Neural progenitor cell (in vitro differentiated cells): ENCODE measurements at regions not wholly inside any gene's neighbourhood (a gene's known extent, or its start where the extent isn't known, plus 50 kb on each side); places are given as distances from the start of the nearest gene placed in this dataset.

Experiments
- DNase-seq: peaks from one replicate; pipeline ENCODE4 v3.0.0-alpha.2; 2016; ENCODE audit warnings: low spot score
- H2AFZ ChIP-seq: fragments of 200-600 bp; sonication (generic); replicated peaks from 2 replicates; pipeline ENCODE4 v1.6.1; 2016; ENCODE audit warnings: antibody characterized with exemption
- H3F3A ChIP-seq: fragments of 200-600 bp; sonication (generic); 2 replicates; pipeline ENCODE4 v1.6.1; 2016; ENCODE audit warnings: antibody characterized with exemption, low read depth
- H3K27ac ChIP-seq: fragments of 200-600 bp; sonication (generic); 2 replicates; pipeline ENCODE4 v1.5.1; 2016; ENCODE audit warnings: mild to moderate bottlenecking
- H3K27me3 ChIP-seq: fragments of 200-600 bp; sonication (generic); 2 replicates; pipeline ENCODE4 v1.6.1; 2016; ENCODE audit warnings: mild to moderate bottlenecking, moderate library complexity
- H3K36me3 ChIP-seq: fragments of 200-600 bp; sonication (generic); 2 replicates; pipeline ENCODE4 v1.5.1; 2016
- H3K4me1 ChIP-seq: fragments of 200-600 bp; sonication (generic); 2 replicates; pipeline ENCODE4 v1.6.1; 2016; ENCODE audit warnings: mixed run types
- H3K4me2 ChIP-seq: fragments of 200-600 bp; sonication (generic); 2 replicates; pipeline ENCODE4 v1.6.1; 2016
- H3K4me3 ChIP-seq: fragments of 200-600 bp; sonication (generic); 2 replicates; pipeline ENCODE4 v1.5.1; 2016
- H3K79me2 ChIP-seq: fragments of 200-600 bp; sonication (generic); 2 replicates; pipeline ENCODE4 v1.6.1; 2016; ENCODE audit warnings: low read depth
- H3K9ac ChIP-seq: fragments of 200-600 bp; sonication (generic); 2 replicates; pipeline ENCODE4 v1.6.1; 2016
- H3K9me3 ChIP-seq: fragments of 200-600 bp; sonication (generic); 2 replicates; pipeline ENCODE4 v1.5.1; 2016; ENCODE audit warnings: low read depth
- H4K20me1 ChIP-seq: fragments of 200-600 bp; sonication (generic); 2 replicates; pipeline ENCODE4 v1.6.1; 2016; ENCODE audit warnings: low read depth
- H3K27ac Mint-ChIP-seq: 3 replicates; pipeline ENCODE4 v1.8.0; 2021; ENCODE audit warnings: mixed read lengths
- H3K27me3 Mint-ChIP-seq: 2 replicates; pipeline ENCODE4 v1.8.0; 2022; ENCODE audit warnings: low read depth, mild to moderate bottlenecking, inconsistent platforms, moderate library complexity, mixed read lengths; ENCODE audit not compliant: insufficient read depth
- H3K36me3 Mint-ChIP-seq: 3 replicates; pipeline ENCODE4 v1.8.0; 2021; ENCODE audit warnings: mixed read lengths
- H3K4me1 Mint-ChIP-seq: 3 replicates; pipeline ENCODE4 v1.8.0; 2021; ENCODE audit warnings: mixed read lengths
- H3K4me3 Mint-ChIP-seq: 3 replicates; pipeline ENCODE4 v1.8.0; 2021; ENCODE audit warnings: mild to moderate bottlenecking, moderate library complexity, mixed read lengths
- H3K9me3 Mint-ChIP-seq: 3 replicates; pipeline ENCODE4 v1.8.0; 2020; ENCODE audit warnings: mixed read lengths
- CTCF ChIP-seq: fragments of 200-600 bp; sonication (generic); IDR thresholded peaks from 2 replicates; pipeline ENCODE4 v1.5.1; 2017; ENCODE audit warnings: antibody characterized with exemption, mild to moderate bottlenecking
- EZH2 ChIP-seq: fragments of 200-600 bp; sonication (generic); IDR thresholded peaks from 2 replicates; pipeline ENCODE4 v1.6.1; 2017; ENCODE audit warnings: antibody characterized with exemption, mild to moderate bottlenecking, moderate library complexity
- EZH2phosphoT487 ChIP-seq: fragments of 200-600 bp; sonication (generic); IDR thresholded peaks from 2 replicates; pipeline ENCODE4 v1.6.1; 2017; ENCODE audit warnings: antibody characterized with exemption

DNA sequence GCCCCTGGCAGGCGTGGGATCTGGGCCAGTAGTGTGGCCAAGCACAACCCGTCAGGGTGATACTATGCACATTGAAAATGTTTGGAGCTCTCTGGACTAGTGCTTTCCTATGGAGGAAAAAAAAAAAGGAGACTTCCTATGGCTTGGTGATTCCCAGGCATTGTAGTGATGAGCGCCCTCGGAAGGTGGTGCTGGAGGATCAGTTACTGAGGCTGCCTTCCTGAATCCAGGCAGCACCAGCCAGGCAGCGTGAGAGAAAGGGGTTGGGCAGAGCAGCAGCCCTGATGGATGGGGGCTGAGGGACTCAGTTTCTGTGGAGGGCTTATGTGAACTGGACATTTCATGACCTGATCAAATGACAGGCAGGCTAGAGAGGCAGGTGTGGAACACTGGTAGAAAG, 70.9 kb downstream of the CHRNA1 start:
- Mint-ChIP-seq H3K9me3 (peaks cover 2% of the 10 kb centered on the region), H3K4me1 (no peaks in the 10 kb centered on the region), H3K27ac (no peak overlapping the region), H3K4me3 (no peak overlapping the region), H3K36me3 (no peaks in the 10 kb centered on the region), H3K27me3 (peaks cover 7% of the 10 kb centered on the region)
- H3K79me2 ChIP-seq, result no peaks in the 10 kb centered on the region
- peak; percentile 79 for DNase-seq
- TF ChIP-seq CTCF (peak; percentile 60), EZH2phosphoT487 (no peak)
- H3K4me2 ChIP-seq, result no peak overlapping the region
- peak overlapping the region; percentile 82 for H2AFZ ChIP-seq
- peaks cover 8% of the 10 kb centered on the region for H3K4me1 ChIP-seq
- no peaks in the 10 kb centered on the region for H4K20me1 ChIP-seq
- no peaks in the 10 kb centered on the region for H3K27me3 ChIP-seq
- H3K4me3 ChIP-seq, result no peak overlapping the region
- H3F3A ChIP-seq, result peaks cover 3% of the 10 kb centered on the region
- H3K9me3 ChIP-seq, result no peaks in the 10 kb centered on the region
- no peak overlapping the region for H3K27ac ChIP-seq
- H3K36me3 ChIP-seq, result no peaks in the 10 kb centered on the region
- H3K9ac ChIP-seq, result no peak overlapping the region

GRCh38 chr2:174692256-174692919, 71.9 kb downstream of the CHRNA1 start:
- DNase-seq, result no peak
- Histone ChIP-seq H4K20me1 (no peaks in the 10 kb centered on the region), H3F3A (peaks cover 3% of the 10 kb centered on the region), H3K9me3 (no peaks in the 10 kb centered on the region), H3K4me3 (no peak overlapping the region), H3K4me2 (no peak overlapping the region), H2AFZ (no peak overlapping the region), H3K4me1 (peaks cover 8% of the 10 kb centered on the region), H3K9ac (no peak overlapping the region), H3K36me3 (no peaks in the 10 kb centered on the region), H3K27ac (no peak overlapping the region), H3K27me3 (no peaks in the 10 kb centered on the region), H3K79me2 (no peaks in the 10 kb centered on the region)
- Mint-ChIP-seq H3K36me3 (no peaks in the 10 kb centered on the region), H3K4me1 (no peaks in the 10 kb centered on the region), H3K27ac (no peak overlapping the region), H3K27me3 (peaks cover 7% of the 10 kb centered on the region), H3K9me3 (peaks cover 2% of the 10 kb centered on the region), H3K4me3 (no peak overlapping the region)
- TF ChIP-seq EZH2phosphoT487 (no peak), EZH2 (no peak), CTCF (no peak)

- H3K9me3 ChIP-seq, result no peaks in the 10 kb centered on the region
- H3F3A ChIP-seq, result peaks cover 3% of the 10 kb centered on the region
- no peak overlapping the region for H3K27ac ChIP-seq
- no peak overlapping the region for H3K4me3 ChIP-seq
- Mint-ChIP-seq H3K4me1 (no peaks in the 10 kb centered on the region), H3K9me3 (peaks cover 2% of the 10 kb centered on the region), H3K27ac (no peak overlapping the region), H3K4me3 (no peak overlapping the region), H3K27me3 (peaks cover 7% of the 10 kb centered on the region), H3K36me3 (no peaks in the 10 kb centered on the region)
- TF ChIP-seq EZH2 (no peak), EZH2phosphoT487 (no peak), CTCF (no peak)
- no peaks in the 10 kb centered on the region for H3K36me3 ChIP-seq
- DNase-seq, result no peak
- no peak overlapping the region for H3K9ac ChIP-seq
- H4K20me1 ChIP-seq, result no peaks in the 10 kb centered on the region
- H2AFZ ChIP-seq, result no peak overlapping the region
- H3K79me2 ChIP-seq, result no peaks in the 10 kb centered on the region
- H3K4me2 ChIP-seq, result no peak overlapping the region
- H3K27me3 ChIP-seq, result no peaks in the 10 kb centered on the region
- H3K4me1 ChIP-seq, result peaks cover 8% of the 10 kb centered on the region
These were observed 73.0 kb downstream of the CHRNA1 start for GRCh38 chr2:174691201-174691779.
